Keratinocyte (primary cell): ENCODE measurements at regions not wholly inside any gene's neighbourhood (a gene's known extent, or its start where the extent isn't known, plus 50 kb on each side); places are given as distances from the start of the nearest gene placed in this dataset.
A peak's percentile ranks its signal among the peaks of the same experiment; 100 is the strongest.

Source experiments
- DNase-seq: peaks from one replicate; pipeline ENCODE4 v3.0.0-alpha.2; 2011; ENCODE audit warnings: low read depth, missing footprints, low spot score
- FAIRE-seq: peaks from 2 replicates; lab custom pipeline; 2011; peaks lifted over from hg19 to GRCh38; lab: Jason Lieb, UNC
- H2AFZ ChIP-seq: 2 replicates; pipeline ENCODE4 v1.6.0; 2012; ENCODE audit warnings: low read length, control low read depth, inconsistent platforms; ENCODE audit not compliant: control insufficient read depth
- H3K27ac ChIP-seq: 2 replicates; pipeline ENCODE4 v1.5.1; 2011; ENCODE audit warnings: low read length; ENCODE audit not compliant: control insufficient read depth, insufficient read depth
- H3K27me3 ChIP-seq: 3 replicates; pipeline ENCODE4 v1.6.0; 2011; ENCODE audit warnings: low read length; ENCODE audit not compliant: control insufficient read depth, insufficient read depth; ENCODE audit errors: extremely low read depth
- H3K36me3 ChIP-seq, 2 experiments: 2 replicates in 1 of 2; 3 replicates in 1 of 2; pipeline ENCODE4 v1.5.1; 2011; ENCODE audit warnings: low read length in 2 of 2, mild to moderate bottlenecking in 1 of 2; ENCODE audit not compliant: control insufficient read depth in 2 of 2, insufficient read depth in 2 of 2; ENCODE audit errors: extremely low read depth in 1 of 2
- H3K4me1 ChIP-seq: 3 replicates; pipeline ENCODE4 v1.5.1; 2011; ENCODE audit warnings: low read length; ENCODE audit not compliant: control insufficient read depth, insufficient read depth; ENCODE audit errors: extremely low read depth
- H3K4me2 ChIP-seq: 3 replicates; pipeline ENCODE4 v1.6.0; 2011; ENCODE audit warnings: low read depth, low read length; ENCODE audit not compliant: control insufficient read depth, insufficient read depth; ENCODE audit errors: extremely low read depth
- H3K4me3 ChIP-seq, 3 experiments: fragments of 200-600 bp in 1 of 3; sonication (generic) in 1 of 3; 2 replicates in 2 of 3; 3 replicates in 1 of 3; pipeline ENCODE4 v1.5.1; 2011 to 2016; ENCODE audit warnings: low read length in 3 of 3, mild to moderate bottlenecking in 3 of 3, control low read depth in 2 of 3, inconsistent platforms in 1 of 3, low read depth in 1 of 3, mixed read lengths in 1 of 3, mixed run types in 1 of 3, moderate library complexity in 1 of 3; ENCODE audit not compliant: control insufficient read depth in 2 of 3, insufficient read depth in 2 of 3; ENCODE audit errors: extremely low read depth in 1 of 3
- H3K79me2 ChIP-seq: 2 replicates; pipeline ENCODE4 v1.6.0; 2012; ENCODE audit warnings: low read length; ENCODE audit not compliant: control insufficient read depth, insufficient read depth
- H3K9ac ChIP-seq: 3 replicates; pipeline ENCODE4 v1.6.0; 2011; ENCODE audit warnings: low read length; ENCODE audit not compliant: control insufficient read depth, insufficient read depth; ENCODE audit errors: extremely low read depth
- H3K9me1 ChIP-seq: 3 replicates; pipeline ENCODE4 v1.6.0; 2011; ENCODE audit warnings: low read length; ENCODE audit not compliant: control insufficient read depth, insufficient read depth; ENCODE audit errors: extremely low read depth
- H3K9me3 ChIP-seq: 2 replicates; pipeline ENCODE4 v1.5.1; 2012; ENCODE audit warnings: low read depth, low read length; ENCODE audit not compliant: control insufficient read depth
- H4K20me1 ChIP-seq: 3 replicates; pipeline ENCODE4 v1.6.0; 2011; ENCODE audit warnings: low read length; ENCODE audit not compliant: control insufficient read depth, insufficient read depth; ENCODE audit errors: extremely low read depth
- EZH2 ChIP-seq: IDR thresholded peaks from one replicate; pipeline ENCODE4 v1.6.1; 2012; ENCODE audit warnings: inconsistent platforms, mild to moderate bottlenecking, low read length, moderate library complexity
- dilution Hi-C: fragments of 300-500 bp; cut with MboI; formaldehyde crosslinking; loops from one replicate; pipeline ENCODE4 v1.7.0; 2020; ENCODE audit warnings: low sequenced_read_pairs; ENCODE audit not compliant: extremely low pct_ligation_motif_present
- TF ChIP-seq, protein P1 (sequence below), 3 experiments: IDR thresholded peaks in 1 of 3; conservative IDR thresholded peaks in 1 of 3; optimal IDR thresholded peaks in 1 of 3; 2 replicates in 2 of 3; 3 replicates in 1 of 3; pipeline versions ENCODE3 to v1.5.1; 2011; ENCODE audit warnings: low read length in 3 of 3, mild to moderate bottlenecking in 3 of 3, moderate library complexity in 2 of 3, control low read depth in 1 of 3, inconsistent platforms in 1 of 3; ENCODE audit not compliant: insufficient read depth in 2 of 3; ENCODE audit errors: extremely low read depth in 1 of 3

- no peak overlapping the region for H3K4me2 ChIP-seq
- H3K4me3 ChIP-seq, result no peak overlapping the region
- H3K79me2 ChIP-seq, result no peaks in the 10 kb centered on the region
- peaks cover 7% of the 10 kb centered on the region for H3K4me1 ChIP-seq
- H3K9me1 ChIP-seq, result no peaks in the 10 kb centered on the region
- dilution Hi-C loops, result no loop called here
- H3K9ac ChIP-seq, result no peak overlapping the region
- H3K36me3 ChIP-seq, result no peaks in the 10 kb centered on the region
- FAIRE-seq, result peak; percentile 75
- no peak overlapping the region for H2AFZ ChIP-seq
- H3K27me3 ChIP-seq, result no peaks in the 10 kb centered on the region
- H3K27ac ChIP-seq, result no peak overlapping the region
- H4K20me1 ChIP-seq, result no peaks in the 10 kb centered on the region
- no peaks in the 10 kb centered on the region for H3K9me3 ChIP-seq
- TF ChIP-seq, protein P1, sequence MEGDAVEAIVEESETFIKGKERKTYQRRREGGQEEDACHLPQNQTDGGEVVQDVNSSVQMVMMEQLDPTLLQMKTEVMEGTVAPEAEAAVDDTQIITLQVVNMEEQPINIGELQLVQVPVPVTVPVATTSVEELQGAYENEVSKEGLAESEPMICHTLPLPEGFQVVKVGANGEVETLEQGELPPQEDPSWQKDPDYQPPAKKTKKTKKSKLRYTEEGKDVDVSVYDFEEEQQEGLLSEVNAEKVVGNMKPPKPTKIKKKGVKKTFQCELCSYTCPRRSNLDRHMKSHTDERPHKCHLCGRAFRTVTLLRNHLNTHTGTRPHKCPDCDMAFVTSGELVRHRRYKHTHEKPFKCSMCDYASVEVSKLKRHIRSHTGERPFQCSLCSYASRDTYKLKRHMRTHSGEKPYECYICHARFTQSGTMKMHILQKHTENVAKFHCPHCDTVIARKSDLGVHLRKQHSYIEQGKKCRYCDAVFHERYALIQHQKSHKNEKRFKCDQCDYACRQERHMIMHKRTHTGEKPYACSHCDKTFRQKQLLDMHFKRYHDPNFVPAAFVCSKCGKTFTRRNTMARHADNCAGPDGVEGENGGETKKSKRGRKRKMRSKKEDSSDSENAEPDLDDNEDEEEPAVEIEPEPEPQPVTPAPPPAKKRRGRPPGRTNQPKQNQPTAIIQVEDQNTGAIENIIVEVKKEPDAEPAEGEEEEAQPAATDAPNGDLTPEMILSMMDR (optimal IDR thresholded peaks at IDR 0.05 in 1 of 3, IDR thresholded peaks at IDR 0.05 in 1 of 3, conservative IDR thresholded peaks at IDR 0.05 in 1 of 3; ENCODE audit: extremely low read depth in 1 of 3, insufficient read depth in 2 of 3, low read length in 3 of 3), result no peak
- no peak for TF ChIP-seq EZH2
- DNase-seq, result no peak
Observed at GRCh38 chr1:68551459-68551858, 54.6 kb upstream of the DEPDC1 start.

- Histone ChIP-seq H4K20me1 (no peaks in the 10 kb centered on the region), H3K27ac (no peak overlapping the region), H3K36me3 (no peaks in the 10 kb centered on the region), H3K4me3 (no peak overlapping the region), H2AFZ (no peak overlapping the region), H3K9me1 (no peaks in the 10 kb centered on the region), H3K27me3 (no peaks in the 10 kb centered on the region), H3K9me3 (no peaks in the 10 kb centered on the region), H3K79me2 (no peaks in the 10 kb centered on the region), H3K4me1 (no peaks in the 10 kb centered on the region), H3K4me2 (no peak overlapping the region), H3K9ac (no peak overlapping the region)
- TF ChIP-seq, protein P1 (optimal IDR thresholded peaks at IDR 0.05 in 1 of 3, IDR thresholded peaks at IDR 0.05 in 1 of 3, conservative IDR thresholded peaks at IDR 0.05 in 1 of 3; ENCODE audit: extremely low read depth in 1 of 3, insufficient read depth in 2 of 3, low read length in 3 of 3), result no peak
- TF ChIP-seq EZH2, result no peak
- no peak for DNase-seq
- no peak for FAIRE-seq
- dilution Hi-C loops, result no loop called here
Observed at GRCh38 chr1:68558321-68559026, 61.6 kb upstream of the DEPDC1 start.
